ENCODE measurements at regions not wholly inside any gene's neighbourhood (a gene's known extent, or its start where the extent isn't known, plus 50 kb on each side); places are given as distances from the start of the nearest gene placed in this dataset.

DNA sequence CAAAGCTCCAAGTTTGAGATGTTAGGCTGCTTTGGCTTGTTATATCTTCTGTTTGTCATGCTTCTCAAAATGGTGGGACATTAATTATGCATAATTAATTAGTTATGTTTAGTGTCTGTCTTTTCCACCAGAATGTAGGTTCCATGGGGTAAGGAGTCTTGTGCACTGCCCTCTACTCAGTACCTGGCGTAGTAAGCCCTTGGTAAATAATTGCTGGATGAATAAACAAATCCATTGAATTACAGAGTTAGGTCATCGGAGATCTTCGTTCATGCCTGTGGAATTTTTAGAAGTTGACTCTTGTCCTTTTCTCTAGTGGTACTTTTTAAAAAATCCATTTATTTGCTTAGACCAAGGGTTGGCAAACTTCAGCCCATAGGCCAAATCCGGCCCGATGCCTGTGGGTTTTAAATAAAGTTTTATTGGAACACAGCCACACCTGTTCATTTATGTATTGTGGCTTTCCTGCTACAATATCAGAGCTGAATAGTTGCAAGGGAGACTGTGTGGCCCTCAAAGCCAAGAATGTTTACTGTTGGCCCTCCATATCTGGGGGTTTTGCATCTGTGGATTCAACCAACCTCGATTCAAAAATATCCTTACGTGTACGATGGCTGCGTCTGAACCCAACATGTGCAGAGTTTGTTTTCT, 524.8 kb upstream of the EEF2KMT start:
- TF ChIP-seq EZH2 (IDR thresholded peaks at IDR 0.05; ENCODE audit: insufficient read depth, poor library complexity, severe bottlenecking), result no peak
- no peak for TF ChIP-seq EZH2phosphoT487 (IDR thresholded peaks at IDR 0.05; ENCODE audit: insufficient read depth, low read depth)

Data from GM23248 (cell line).